IMR-90 (cell line): ENCODE measurements at regions not wholly inside any gene's neighbourhood (a gene's known extent, or its start where the extent isn't known, plus 50 kb on each side); places are given as distances from the start of the nearest gene placed in this dataset.
A peak's percentile ranks its signal among the peaks of the same experiment; 100 is the strongest.

ENCODE experiments used
- ATAC-seq: fragments of 200-7000 bp; cut with Tn5 transposase; 2 replicates; pipeline ENCODE4 v1.9.1; 2020; ENCODE audit warnings: low read depth, mild to moderate bottlenecking, moderate library complexity
- BruUV-seq: library from RNA; stranded (reverse); fragments of 400-500 nt; replicated peaks from 2 replicates; lab custom pipeline; 2021; lab: Mats Ljungman, UMichigan
- CTCF ChIA-PET: fragments of 300-600 bp; formaldehyde crosslinking; extraction: SDS; loops from one replicate; lab custom pipeline; 2021; ENCODE audit warnings: antibody characterized with exemption; lab: Yijun Ruan, JAX
- POLR2A ChIA-PET: fragments of 300-600 bp; sonication (Branson Sonifier 250); formaldehyde crosslinking; loops from one replicate; lab custom pipeline; 2022; ENCODE audit warnings: antibody characterized with exemption; ENCODE audit not compliant: unreplicated experiment; lab: Charles Lee
- DNase-seq: peaks from one replicate; pipeline ENCODE4 v3.0.0; 2013
- H2AFZ ChIP-seq: replicated peaks from 2 replicates; pipeline ENCODE3; 2013; ENCODE audit warnings: low read length, mild to moderate bottlenecking; ENCODE audit not compliant: poor library complexity
- H2AK5ac ChIP-seq: 2 replicates; pipeline ENCODE4 v1.6.1; 2013; ENCODE audit warnings: low read depth, low read length, inconsistent platforms
- H2AK9ac ChIP-seq: replicated peaks from 2 replicates; pipeline ENCODE3; 2013; ENCODE audit warnings: mild to moderate bottlenecking, low read depth, low read length, moderate library complexity; ENCODE audit not compliant: poor library complexity
- H2BK120ac ChIP-seq: 2 replicates; pipeline ENCODE4 v1.6.1; 2013; ENCODE audit warnings: low read depth, low read length, inconsistent platforms
- H2BK15ac ChIP-seq: 3 replicates; pipeline ENCODE4 v1.6.1; 2013; ENCODE audit warnings: low read depth, low read length, inconsistent platforms
- H2BK20ac ChIP-seq: 2 replicates; pipeline ENCODE4 v1.6.1; 2013; ENCODE audit warnings: low read depth, mild to moderate bottlenecking, inconsistent platforms, low read length, moderate library complexity
- H2BK5ac ChIP-seq: 2 replicates; pipeline ENCODE4 v1.6.1; 2013; ENCODE audit warnings: mild to moderate bottlenecking, low read depth, low read length, inconsistent platforms; ENCODE audit not compliant: poor library complexity, severe bottlenecking
- H3K14ac ChIP-seq: replicated peaks from 2 replicates; pipeline ENCODE4 v1.6.1; 2013; ENCODE audit warnings: low read depth, low read length, inconsistent platforms
- H3K18ac ChIP-seq: 2 replicates; pipeline ENCODE4 v1.6.1; 2013; ENCODE audit warnings: low read depth, low read length, control low read depth
- H3K23ac ChIP-seq: 2 replicates; pipeline ENCODE4 v1.6.1; 2013; ENCODE audit warnings: low read depth, low read length, inconsistent platforms
- H3K27ac ChIP-seq: 2 replicates; pipeline ENCODE4 v1.5.1; 2013; ENCODE audit warnings: mild to moderate bottlenecking, control low read depth, low read length; ENCODE audit not compliant: insufficient read depth
- H3K27me3 ChIP-seq: 2 replicates; pipeline ENCODE4 v1.6.1; 2013; ENCODE audit warnings: low read length; ENCODE audit not compliant: control insufficient read depth, insufficient read depth
- H3K36me3 ChIP-seq: 2 replicates; pipeline ENCODE4 v1.6.1; 2013; ENCODE audit warnings: low read length, mixed read lengths; ENCODE audit not compliant: control insufficient read depth, insufficient read depth
- H3K4ac ChIP-seq: 2 replicates; pipeline ENCODE4 v1.6.1; 2013; ENCODE audit warnings: low read depth, low read length, inconsistent platforms
- H3K4me1 ChIP-seq: 2 replicates; pipeline ENCODE4 v1.6.1; 2013; ENCODE audit warnings: low read length, mixed read lengths; ENCODE audit not compliant: control insufficient read depth, insufficient read depth
- H3K4me2 ChIP-seq: 2 replicates; pipeline ENCODE4 v1.6.1; 2013; ENCODE audit warnings: low read depth, mild to moderate bottlenecking, control low read depth, low read length, moderate library complexity
- H3K4me3 ChIP-seq: 2 replicates; pipeline ENCODE4 v1.5.1; 2013; ENCODE audit warnings: low read depth, mild to moderate bottlenecking, control low read depth, low read length, moderate library complexity; ENCODE audit not compliant: insufficient read depth
- H3K56ac ChIP-seq: 2 replicates; pipeline ENCODE4 v1.6.1; 2013; ENCODE audit warnings: low read length, inconsistent platforms; ENCODE audit not compliant: insufficient read depth; ENCODE audit errors: extremely low read depth
- H3K79me1 ChIP-seq, 2 experiments: 2 replicates each; pipeline ENCODE4 v1.6.1; 2013; ENCODE audit warnings: low read length in 2 of 2, inconsistent platforms in 1 of 2, low read depth in 1 of 2
- H3K9ac ChIP-seq: 2 replicates; pipeline ENCODE4 v1.6.1; 2013; ENCODE audit warnings: low read depth, low read length, control low read depth
- H3K9me1 ChIP-seq: 2 replicates; pipeline ENCODE4 v1.6.1; 2013; ENCODE audit warnings: low read length, inconsistent platforms; ENCODE audit not compliant: insufficient read depth
- H3K9me3 ChIP-seq: 2 replicates; pipeline ENCODE4 v1.6.1; 2013; ENCODE audit warnings: low read length; ENCODE audit not compliant: control insufficient read depth, insufficient read depth
- H4K20me1 ChIP-seq: 2 replicates; pipeline ENCODE4 v1.6.1; 2013; ENCODE audit warnings: low read length, inconsistent platforms; ENCODE audit not compliant: insufficient read depth
- H4K5ac ChIP-seq: 2 replicates; pipeline ENCODE4 v1.6.1; 2013; ENCODE audit warnings: mild to moderate bottlenecking, low read depth, low read length, control low read depth
- H4K8ac ChIP-seq, 2 experiments: 2 replicates each; pipeline ENCODE4 v1.6.1; 2013; ENCODE audit warnings: low read depth in 2 of 2, low read length in 2 of 2, control low read depth in 1 of 2, inconsistent platforms in 1 of 2
- H4K91ac ChIP-seq: 2 replicates; pipeline ENCODE4 v1.6.1; 2013; ENCODE audit warnings: low read depth, low read length, inconsistent platforms; ENCODE audit not compliant: insufficient read depth
- BHLHE40 ChIP-seq: fragments of 150-350 bp; IDR thresholded peaks from 2 replicates; pipeline ENCODE4 v1.6.1; 2016; ENCODE audit warnings: mild to moderate bottlenecking, low read depth, low read length
- CEBPB ChIP-seq: IDR thresholded peaks from 2 replicates; pipeline ENCODE4 v1.6.1; 2012; ENCODE audit warnings: low read depth, low read length, improper control_type of control experiment
- CHD1 ChIP-seq: IDR thresholded peaks from 2 replicates; pipeline ENCODE4 v1.6.1; 2012; ENCODE audit warnings: low read depth, low read length, improper control_type of control experiment
- FOS ChIP-seq: fragments of 150-350 bp; IDR thresholded peaks from 2 replicates; pipeline ENCODE4 v1.6.1; 2016; ENCODE audit warnings: low read depth, low read length
- MAZ ChIP-seq: IDR thresholded peaks from 2 replicates; pipeline ENCODE4 v1.6.1; 2012; ENCODE audit warnings: low read depth, mild to moderate bottlenecking, low read length, improper control_type of control experiment, moderate library complexity, borderline replicate concordance
- MXI1 ChIP-seq: IDR thresholded peaks from 2 replicates; pipeline ENCODE4 v1.6.1; 2012; ENCODE audit warnings: low read depth, mild to moderate bottlenecking, low read length, moderate library complexity, borderline replicate concordance
- NFE2L2 ChIP-seq: fragments of 150-350 bp; IDR thresholded peaks from 2 replicates; pipeline ENCODE4 v1.6.1; 2016; ENCODE audit warnings: low read depth, mild to moderate bottlenecking, low read length
- POLR2A ChIP-seq: IDR thresholded peaks from 2 replicates; pipeline ENCODE4 v1.6.1; 2012; ENCODE audit warnings: mild to moderate bottlenecking, low read depth, low read length
- RAD21 ChIP-seq: IDR thresholded peaks from 2 replicates; pipeline ENCODE4 v1.6.1; 2012; ENCODE audit warnings: low read length, improper control_type of control experiment
- RCOR1 ChIP-seq: IDR thresholded peaks from 2 replicates; pipeline ENCODE4 v1.6.1; 2012; ENCODE audit warnings: mild to moderate bottlenecking, low read length, improper control_type of control experiment; ENCODE audit not compliant: insufficient replicate concordance
- RFX5 ChIP-seq: IDR thresholded peaks from 2 replicates; pipeline ENCODE4 v1.8.0; 2012; ENCODE audit warnings: low read depth, mild to moderate bottlenecking, low read length, moderate library complexity
- SMC3 ChIP-seq: fragments of 150-350 bp; IDR thresholded peaks from 2 replicates; pipeline ENCODE4 v1.6.1; 2016; ENCODE audit warnings: low read depth, mild to moderate bottlenecking, antibody characterized with exemption, low read length, moderate library complexity
- WGBS, 2 experiments: methylation state at CpG; one replicate each; pipeline versions ENCODE4 v1.1.5 to v1.1.7; 2013; ENCODE audit warnings: missing lambda C conversion rate in 2 of 2; ENCODE audit not compliant: insufficient read length in 1 of 2; ENCODE audit errors: extremely low coverage in 2 of 2; 5-methylcytosine and 5-hydroxymethylcytosine counted together
- dilution Hi-C: fragments of 300-500 bp; cut with HindIII; formaldehyde crosslinking; loops from one replicate; pipeline ENCODE4 v1.14.3; 2018; ENCODE audit warnings: low sequenced_read_pairs; ENCODE audit not compliant: unreplicated experiment
- in situ Hi-C: fragments of 300-500 bp; cut with MboI; formaldehyde crosslinking; loops from 3 replicates; pipeline ENCODE4 v1.14.3; 2019; ENCODE audit warnings: low sequenced_read_pairs, inconsistent platforms, mixed read lengths
- intact Hi-C: fragments of 100-400 bp; cut with micrococcal nuclease; formaldehyde crosslinking; loops from 2 replicates; pipeline ENCODE4 v1.10.0; 2022
- TF ChIP-seq, protein P1 (sequence below): fragments of 150-350 bp; IDR thresholded peaks from 2 replicates; pipeline ENCODE4 v1.6.1; 2016; ENCODE audit warnings: low read depth, mild to moderate bottlenecking, low read length, moderate library complexity, borderline replicate concordance
- TF ChIP-seq, protein P2 (sequence below): fragments of 150-350 bp; IDR thresholded peaks from 2 replicates; pipeline ENCODE4 v1.6.1; 2017; ENCODE audit warnings: mild to moderate bottlenecking, antibody characterized with exemption, low read length, low read depth
- TF ChIP-seq, protein P3 (sequence below): conservative IDR thresholded peaks from 2 replicates; pipeline ENCODE4 v1.5.1; 2012; ENCODE audit warnings: mild to moderate bottlenecking, low read depth, low read length, improper control_type of control experiment

DNA sequence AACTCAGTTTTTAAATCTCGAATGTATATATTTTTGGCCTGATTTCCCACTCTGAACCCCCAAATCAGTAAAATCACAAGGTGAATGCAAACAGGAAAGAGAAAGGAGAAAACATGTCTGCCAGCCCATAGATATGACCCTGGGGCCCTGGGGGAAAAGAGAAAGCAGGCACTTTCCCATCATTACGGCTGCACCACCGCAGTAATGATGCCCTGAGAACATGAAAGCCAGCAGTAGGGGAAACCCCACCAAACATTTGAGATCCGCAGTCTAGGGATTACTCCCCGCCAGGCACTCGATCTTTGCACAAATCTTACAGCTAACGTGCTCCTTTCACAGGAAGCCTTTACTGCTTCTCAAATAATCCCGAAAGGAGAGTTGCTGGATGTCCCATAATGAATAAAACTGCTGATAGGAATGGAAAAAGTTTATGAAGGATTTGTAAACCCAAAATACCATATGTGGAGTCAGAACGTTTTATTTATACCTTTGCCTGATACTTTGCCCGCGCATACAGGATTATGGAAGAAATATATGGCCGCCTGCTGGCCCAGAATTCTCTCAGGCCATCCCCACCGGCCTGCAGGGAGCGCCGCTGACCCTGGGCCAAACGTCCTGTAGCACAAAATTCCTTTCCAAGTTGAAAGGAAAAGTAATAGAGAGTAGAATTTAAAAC lies 180.0 kb upstream of the INHBA start:
- ChIA-PET CTCF (no interaction called here), POLR2A (no interaction called here)
- H2BK20ac ChIP-seq = peak overlapping the region; percentile 88; the same call in 1 of the 2 replicates
- in situ Hi-C loops (no loop called here), intact Hi-C loops (loop anchor here (5.0 to 10.0 kb wide), 2 partner anchors 178 to 831 kb away; partner anchors contain the start of gene INHBA), dilution Hi-C loops (no loop called here)
- peaks cover 37% of the 10 kb centered on the region for H3K9me1 ChIP-seq
- H2AK9ac ChIP-seq = no peak overlapping the region
- H3K9me3 ChIP-seq = no peaks in the 10 kb centered on the region
- H2AFZ ChIP-seq = no peak overlapping the region
- no peak overlapping the region for H2BK5ac ChIP-seq
- H2BK15ac ChIP-seq = no peak overlapping the region; the same call in 1 of the 3 replicates
- no peaks in the 10 kb centered on the region for H4K20me1 ChIP-seq
- H3K4ac ChIP-seq = peak overlapping the region; percentile 40; the same call in 1 of the 2 replicates
- peaks cover 0 to 18% of the 10 kb centered on the region in 2 experiments; a peak in 2 of 4 replicates for H3K79me1 ChIP-seq
- H3K14ac ChIP-seq = peak overlapping the region; percentile 8; the same call in 1 of the 2 replicates
- no peak overlapping the region for H3K27ac ChIP-seq
- H3K23ac ChIP-seq = no peak overlapping the region
- H2AK5ac ChIP-seq = peak overlapping the region; percentile 35; the same call in 1 of the 2 replicates
- H4K5ac ChIP-seq = no peak overlapping the region
- peak overlapping the region in 1 of 2 experiments; percentile 13; a peak in 2 of 4 replicates for H4K8ac ChIP-seq
- no peak for ATAC-seq
- no peak overlapping the region for H3K18ac ChIP-seq
- no peak overlapping the region for H3K9ac ChIP-seq
- H2BK120ac ChIP-seq = peak overlapping the region; percentile 84
- no TSS peak for BruUV-seq
- H4K91ac ChIP-seq = peak overlapping the region; percentile 5; the same call in 1 of the 2 replicates
- H3K56ac ChIP-seq = no peak overlapping the region
- peaks cover 47% of the 10 kb centered on the region for H3K4me1 ChIP-seq
- no peak overlapping the region for H3K4me2 ChIP-seq
- no peaks in the 10 kb centered on the region for H3K27me3 ChIP-seq
- WGBS, 2 experiments = 100% methylated on average over 1 of the region's 16 CpGs; no CpG with 5 or more reads in 1 of the 2 experiments
- H3K4me3 ChIP-seq = no peak overlapping the region
- H3K36me3 ChIP-seq = no peaks in the 10 kb centered on the region
- no peak for DNase-seq
- TF ChIP-seq, protein P1, sequence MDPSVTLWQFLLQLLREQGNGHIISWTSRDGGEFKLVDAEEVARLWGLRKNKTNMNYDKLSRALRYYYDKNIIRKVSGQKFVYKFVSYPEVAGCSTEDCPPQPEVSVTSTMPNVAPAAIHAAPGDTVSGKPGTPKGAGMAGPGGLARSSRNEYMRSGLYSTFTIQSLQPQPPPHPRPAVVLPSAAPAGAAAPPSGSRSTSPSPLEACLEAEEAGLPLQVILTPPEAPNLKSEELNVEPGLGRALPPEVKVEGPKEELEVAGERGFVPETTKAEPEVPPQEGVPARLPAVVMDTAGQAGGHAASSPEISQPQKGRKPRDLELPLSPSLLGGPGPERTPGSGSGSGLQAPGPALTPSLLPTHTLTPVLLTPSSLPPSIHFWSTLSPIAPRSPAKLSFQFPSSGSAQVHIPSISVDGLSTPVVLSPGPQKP = no peak
- TF ChIP-seq MXI1 (no peak), RFX5 (no peak), CHD1 (no peak), RCOR1 (no peak), FOS (no peak), RAD21 (no peak), BHLHE40 (no peak), MAZ (no peak), POLR2A (no peak), CEBPB (no peak), NFE2L2 (no peak), SMC3 (no peak)
- TF ChIP-seq, protein P2, sequence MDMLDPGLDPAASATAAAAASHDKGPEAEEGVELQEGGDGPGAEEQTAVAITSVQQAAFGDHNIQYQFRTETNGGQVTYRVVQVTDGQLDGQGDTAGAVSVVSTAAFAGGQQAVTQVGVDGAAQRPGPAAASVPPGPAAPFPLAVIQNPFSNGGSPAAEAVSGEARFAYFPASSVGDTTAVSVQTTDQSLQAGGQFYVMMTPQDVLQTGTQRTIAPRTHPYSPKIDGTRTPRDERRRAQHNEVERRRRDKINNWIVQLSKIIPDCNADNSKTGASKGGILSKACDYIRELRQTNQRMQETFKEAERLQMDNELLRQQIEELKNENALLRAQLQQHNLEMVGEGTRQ = no peak
- TF ChIP-seq, protein P3, sequence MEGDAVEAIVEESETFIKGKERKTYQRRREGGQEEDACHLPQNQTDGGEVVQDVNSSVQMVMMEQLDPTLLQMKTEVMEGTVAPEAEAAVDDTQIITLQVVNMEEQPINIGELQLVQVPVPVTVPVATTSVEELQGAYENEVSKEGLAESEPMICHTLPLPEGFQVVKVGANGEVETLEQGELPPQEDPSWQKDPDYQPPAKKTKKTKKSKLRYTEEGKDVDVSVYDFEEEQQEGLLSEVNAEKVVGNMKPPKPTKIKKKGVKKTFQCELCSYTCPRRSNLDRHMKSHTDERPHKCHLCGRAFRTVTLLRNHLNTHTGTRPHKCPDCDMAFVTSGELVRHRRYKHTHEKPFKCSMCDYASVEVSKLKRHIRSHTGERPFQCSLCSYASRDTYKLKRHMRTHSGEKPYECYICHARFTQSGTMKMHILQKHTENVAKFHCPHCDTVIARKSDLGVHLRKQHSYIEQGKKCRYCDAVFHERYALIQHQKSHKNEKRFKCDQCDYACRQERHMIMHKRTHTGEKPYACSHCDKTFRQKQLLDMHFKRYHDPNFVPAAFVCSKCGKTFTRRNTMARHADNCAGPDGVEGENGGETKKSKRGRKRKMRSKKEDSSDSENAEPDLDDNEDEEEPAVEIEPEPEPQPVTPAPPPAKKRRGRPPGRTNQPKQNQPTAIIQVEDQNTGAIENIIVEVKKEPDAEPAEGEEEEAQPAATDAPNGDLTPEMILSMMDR = no peak
